GM23338 (cell line): ENCODE measurements at regions not wholly inside any gene's neighbourhood (a gene's known extent, or its start where the extent isn't known, plus 50 kb on each side); places are given as distances from the start of the nearest gene placed in this dataset.

Experiments
- ATAC-seq: fragments of 200-7000 bp; cut with Tn5 transposase; 3 replicates; pipeline ENCODE4 v1.9.1; 2020
- DNase-seq: peaks from one replicate; pipeline ENCODE4 v3.0.0-alpha.2; 2015; ENCODE audit warnings: low spot score
- H2AFZ ChIP-seq: fragments of 200-600 bp; sonication (generic); 2 replicates; pipeline ENCODE4 v1.8.0; 2016; ENCODE audit warnings: antibody characterized with exemption, mild to moderate bottlenecking, moderate library complexity
- H3F3A ChIP-seq: fragments of 200-600 bp; sonication (generic); replicated peaks from 2 replicates; pipeline ENCODE4 v1.8.0; 2017; ENCODE audit warnings: antibody characterized with exemption, mixed run types, low read depth
- H3K27ac ChIP-seq: fragments of 200-600 bp; sonication (generic); 2 replicates; pipeline ENCODE4 v1.6.1; 2016; ENCODE audit warnings: low read depth
- H3K27me3 ChIP-seq: fragments of 200-600 bp; sonication (generic); 2 replicates; pipeline ENCODE4 v1.8.0; 2016; ENCODE audit warnings: mild to moderate bottlenecking, mixed run types, moderate library complexity; ENCODE audit not compliant: insufficient read depth
- H3K36me3 ChIP-seq: fragments of 200-600 bp; sonication (generic); 2 replicates; pipeline ENCODE4 v1.8.0; 2016; ENCODE audit warnings: mild to moderate bottlenecking; ENCODE audit not compliant: insufficient read depth
- H3K4me1 ChIP-seq: fragments of 200-600 bp; sonication (generic); 2 replicates; pipeline ENCODE4 v1.8.0; 2016; ENCODE audit warnings: mild to moderate bottlenecking, moderate library complexity; ENCODE audit not compliant: insufficient read depth
- H3K4me2 ChIP-seq: fragments of 200-600 bp; sonication (generic); 2 replicates; pipeline ENCODE4 v1.7.1; 2017; ENCODE audit warnings: mixed run types
- H3K4me3 ChIP-seq: fragments of 200-600 bp; sonication (generic); 2 replicates; pipeline ENCODE4 v1.6.1; 2016; ENCODE audit warnings: mixed run types
- H3K79me2 ChIP-seq: fragments of 200-600 bp; sonication (generic); replicated peaks from 2 replicates; pipeline ENCODE4 v1.8.0; 2017; ENCODE audit warnings: mild to moderate bottlenecking; ENCODE audit not compliant: insufficient read depth
- H3K9me2 ChIP-seq: fragments of 200-600 bp; sonication (generic); 2 replicates; pipeline ENCODE4 v1.8.0; 2017; ENCODE audit not compliant: insufficient read depth
- H4K20me1 ChIP-seq: fragments of 200-600 bp; sonication (generic); replicated peaks from 2 replicates; pipeline ENCODE4 v1.8.0; 2017; ENCODE audit warnings: mild to moderate bottlenecking; ENCODE audit not compliant: insufficient read depth
- H3K27ac Mint-ChIP-seq: 2 replicates; pipeline ENCODE4 v1.8.0; 2020; ENCODE audit warnings: inconsistent platforms, mild to moderate bottlenecking, moderate library complexity, mixed read lengths
- H3K27me3 Mint-ChIP-seq: 3 replicates; pipeline ENCODE4 v1.8.0; 2022; ENCODE audit warnings: low read depth, mild to moderate bottlenecking, moderate library complexity, mixed read lengths, inconsistent platforms; ENCODE audit not compliant: insufficient read depth, poor library complexity
- H3K36me3 Mint-ChIP-seq: 3 replicates; pipeline ENCODE4 v1.8.0; 2021; ENCODE audit warnings: low read depth, mild to moderate bottlenecking, inconsistent platforms, moderate library complexity, mixed read lengths
- H3K4me1 Mint-ChIP-seq: 3 replicates; pipeline ENCODE4 v1.8.0; 2020; ENCODE audit warnings: mild to moderate bottlenecking, inconsistent platforms, mixed read lengths
- H3K4me3 Mint-ChIP-seq: 3 replicates; pipeline ENCODE4 v1.8.0; 2021; ENCODE audit warnings: moderate library complexity, mild to moderate bottlenecking, inconsistent platforms, mixed read lengths
- H3K9me3 Mint-ChIP-seq: 3 replicates; pipeline ENCODE4 v1.8.0; 2020; ENCODE audit warnings: moderate library complexity, mild to moderate bottlenecking, inconsistent platforms, mixed read lengths
- CREB1 ChIP-seq: fragments of 250-450 bp; sonication (Bioruptor Pico); IDR thresholded peaks from 2 replicates; pipeline ENCODE4 v1.5.0; 2020; ENCODE audit warnings: low read depth, mild to moderate bottlenecking, moderate library complexity
- CTCF ChIP-seq, 2 experiments: fragments of 200-600 bp in 1 of 2; sonication (generic) in 1 of 2; conservative IDR thresholded peaks; 2 replicates each; pipeline versions ENCODE4 v1.5.1 to v1.6.1; 2016 to 2017; ENCODE audit warnings: antibody characterized with exemption in 2 of 2, low read depth in 2 of 2, mild to moderate bottlenecking in 2 of 2, moderate library complexity in 1 of 2
- ETS1 ChIP-seq: IDR thresholded peaks from 2 replicates; pipeline ENCODE4 v1.6.1; 2016; ENCODE audit warnings: antibody characterized with exemption
- EZH2 ChIP-seq: fragments of 200-600 bp; sonication (generic); IDR thresholded peaks from one replicate; pipeline ENCODE4 v1.8.0; 2017; ENCODE audit warnings: antibody characterized with exemption, mild to moderate bottlenecking, low read depth; ENCODE audit not compliant: unreplicated experiment
- EZH2phosphoT487 ChIP-seq: fragments of 200-600 bp; sonication (generic); IDR thresholded peaks from one replicate; pipeline ENCODE4 v1.8.1; 2018; ENCODE audit warnings: antibody characterized with exemption; ENCODE audit not compliant: unreplicated experiment
- JUNB ChIP-seq: IDR thresholded peaks from one replicate; pipeline ENCODE4 v1.6.1; 2016; ENCODE audit warnings: antibody characterized with exemption; ENCODE audit not compliant: unreplicated experiment
- NANOG ChIP-seq: IDR thresholded peaks from 2 replicates; pipeline ENCODE4 v1.6.1; 2016; ENCODE audit warnings: antibody characterized with exemption, borderline replicate concordance
- POLR2AphosphoS5 ChIP-seq: IDR thresholded peaks from 2 replicates; pipeline ENCODE4 v1.6.1; 2016; ENCODE audit warnings: antibody characterized with exemption, low read depth
- REST ChIP-seq: IDR thresholded peaks from one replicate; pipeline ENCODE4 v1.6.1; 2018; ENCODE audit warnings: antibody characterized with exemption; ENCODE audit not compliant: unreplicated experiment
- STAT1 ChIP-seq: IDR thresholded peaks from one replicate; pipeline ENCODE4 v1.6.1; 2016; ENCODE audit warnings: antibody characterized with exemption; ENCODE audit not compliant: unreplicated experiment
- ZNF331 ChIP-seq: fragments of 250-450 bp; sonication (Bioruptor Pico); IDR thresholded peaks from 2 replicates; pipeline ENCODE4 v1.5.0; 2020; ENCODE audit warnings: low read depth, mild to moderate bottlenecking, moderate library complexity
- ZNF462 ChIP-seq: fragments of 250-450 bp; sonication (Bioruptor Pico); IDR thresholded peaks from 2 replicates; pipeline ENCODE4 v1.5.0; 2020; ENCODE audit warnings: mild to moderate bottlenecking, moderate library complexity

GRCh38 chr1:173377266-173377665, 99.9 kb upstream of the PRDX6 start:
- no peak overlapping the region for H3K4me3 Mint-ChIP-seq
- H3K9me3 Mint-ChIP-seq: peaks cover 35% of the 10 kb centered on the region
- H3K36me3 ChIP-seq: 0 out of 2 replicates have a peak, but pooled peaks cover 5% of the 10 kb centered on the region
- H3K79me2 ChIP-seq: no peaks in the 10 kb centered on the region
- no peaks in the 10 kb centered on the region for H3F3A ChIP-seq
- no peak for DNase-seq
- H3K9me2 ChIP-seq: peaks cover 3% of the 10 kb centered on the region; the same call in 1 of the 2 replicates
- no peaks in the 10 kb centered on the region for H3K27me3 ChIP-seq
- ATAC-seq: no peak
- no peak overlapping the region for H3K27ac Mint-ChIP-seq
- H3K4me2 ChIP-seq: no peak overlapping the region
- H3K36me3 Mint-ChIP-seq: peaks cover 13% of the 10 kb centered on the region
- H4K20me1 ChIP-seq: no peaks in the 10 kb centered on the region
- H3K27ac ChIP-seq: no peak overlapping the region
- no peaks in the 10 kb centered on the region for H3K4me1 Mint-ChIP-seq
- no peak overlapping the region for H2AFZ ChIP-seq
- H3K4me3 ChIP-seq: no peak overlapping the region
- peaks cover 4% of the 10 kb centered on the region for H3K27me3 Mint-ChIP-seq
- no peaks in the 10 kb centered on the region for H3K4me1 ChIP-seq
- TF ChIP-seq STAT1 (no peak), POLR2AphosphoS5 (no peak), NANOG (no peak), EZH2 (no peak), ZNF331 (no peak), ZNF462 (CRISPR knock-in tag) (no peak), ETS1 (no peak), EZH2phosphoT487 (no peak), REST (no peak), CREB1 (CRISPR knock-in tag) (no peak), JUNB (no peak), CTCF (conservative IDR thresholded peaks at IDR 0.05; ENCODE audit: low read depth in 2 of 2) (no peak)
